ENCODE measurements at regions not wholly inside any gene's neighbourhood (a gene's known extent, or its start where the extent isn't known, plus 50 kb on each side); places are given as distances from the start of the nearest gene placed in this dataset.

DNA sequence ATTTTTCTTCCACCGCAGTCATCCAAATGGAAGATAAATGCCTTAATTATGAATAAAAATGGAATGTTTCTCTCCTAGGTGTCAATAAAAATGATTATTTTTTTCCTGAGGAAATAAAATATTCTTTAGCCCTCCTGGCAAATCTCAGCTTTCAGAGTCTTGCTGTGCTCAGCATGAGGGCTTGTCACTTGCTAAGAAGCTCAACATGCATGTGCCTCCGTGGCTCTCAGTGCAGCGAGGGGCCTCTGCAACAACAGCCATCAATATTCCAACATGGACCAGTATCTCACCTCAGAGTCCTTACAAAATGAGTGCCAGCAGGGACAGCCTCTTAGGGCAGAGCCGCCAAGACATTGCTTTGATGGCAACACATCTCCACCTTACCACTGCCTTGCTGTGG lies 159.5 kb upstream of the TMPO start:
- DNase-seq, result no peak

GRCh38 chr12:98358144-98358543 lies 157.2 kb upstream of the TMPO start:
- no peak for DNase-seq

DNA sequence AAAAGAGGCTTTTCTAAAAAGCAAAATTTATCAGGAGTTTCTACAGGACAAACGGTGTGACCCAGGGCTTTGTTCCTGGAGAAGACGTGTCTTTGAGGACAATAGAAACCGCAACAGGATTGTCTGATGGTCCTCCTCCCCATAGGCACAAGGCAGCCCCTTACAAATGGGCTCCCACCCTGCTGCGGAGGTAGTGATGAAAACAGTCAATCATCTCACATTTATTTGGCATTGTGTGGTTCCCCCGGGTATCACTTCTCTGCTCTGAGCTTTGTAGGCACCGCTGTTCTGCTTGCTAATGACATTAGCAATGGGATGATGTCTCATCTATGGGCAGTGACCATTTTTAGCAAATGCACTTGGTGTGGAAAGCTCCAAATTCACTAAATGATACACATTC lies 155.5 kb upstream of the TMPO start:
- no peak for DNase-seq

DNA sequence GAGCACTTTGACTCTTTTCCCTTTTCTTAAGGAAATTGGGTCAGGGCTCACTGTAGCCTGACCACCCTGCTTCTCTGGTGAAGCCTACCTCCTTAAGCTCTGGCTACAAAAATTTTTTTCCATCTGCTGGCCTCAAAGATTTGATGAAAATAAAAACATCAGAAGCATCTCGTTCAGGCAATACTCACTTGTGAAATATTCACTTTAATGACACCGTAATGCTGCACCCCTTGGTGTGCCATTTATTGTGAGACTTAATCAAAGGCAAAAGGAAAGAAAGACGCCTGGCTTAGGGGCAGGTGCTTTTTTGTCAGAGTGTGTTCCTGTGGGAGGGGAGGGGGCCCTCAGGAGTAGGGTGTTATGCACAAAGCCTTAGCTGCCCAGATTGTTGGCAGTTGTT lies 155.0 kb upstream of the TMPO start:
- no peak for DNase-seq

- DNase-seq, result no peak
Observed at GRCh38 chr12:98369581-98369980, 145.8 kb upstream of the TMPO start.

DNA sequence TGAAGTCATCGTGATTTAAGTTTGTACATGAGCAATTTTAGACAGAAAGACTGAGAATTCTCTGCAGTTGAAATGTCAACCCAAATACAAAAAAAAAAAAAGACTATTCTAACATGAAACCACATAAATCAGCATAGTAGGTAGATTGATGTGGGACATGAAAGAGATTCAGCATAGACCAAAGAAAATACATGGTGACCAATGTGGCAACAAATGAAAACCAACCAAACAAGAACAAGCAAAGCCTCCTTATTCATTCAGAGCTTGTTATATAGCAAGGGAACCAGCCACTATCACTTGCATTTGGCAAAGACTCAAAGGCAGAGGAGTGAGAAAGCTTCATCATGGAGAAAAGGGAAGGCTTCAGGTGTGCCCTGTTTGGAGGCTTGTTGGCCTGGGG lies 144.4 kb upstream of the TMPO start:
- DNase-seq, result no peak

DNA sequence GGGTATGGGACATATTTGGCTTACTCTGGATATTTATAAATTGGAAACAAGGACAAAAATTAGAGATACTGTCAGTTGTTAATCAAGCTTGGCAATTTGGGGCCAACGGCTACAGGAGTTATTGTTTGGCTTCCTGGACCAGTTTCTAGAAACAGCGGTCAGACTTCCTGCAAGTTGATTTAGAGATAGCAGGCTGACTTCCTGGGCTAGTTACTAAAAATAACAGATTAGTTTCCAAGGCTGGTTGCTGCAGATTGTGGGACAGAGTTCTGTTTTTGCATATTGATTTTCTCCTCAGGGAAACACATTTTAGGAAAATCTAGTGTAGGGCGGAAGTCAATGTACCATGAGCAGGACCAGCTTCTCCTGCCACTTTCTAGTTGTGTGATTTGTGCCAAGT lies 144.0 kb upstream of the TMPO start:
- no peak for DNase-seq

DNA sequence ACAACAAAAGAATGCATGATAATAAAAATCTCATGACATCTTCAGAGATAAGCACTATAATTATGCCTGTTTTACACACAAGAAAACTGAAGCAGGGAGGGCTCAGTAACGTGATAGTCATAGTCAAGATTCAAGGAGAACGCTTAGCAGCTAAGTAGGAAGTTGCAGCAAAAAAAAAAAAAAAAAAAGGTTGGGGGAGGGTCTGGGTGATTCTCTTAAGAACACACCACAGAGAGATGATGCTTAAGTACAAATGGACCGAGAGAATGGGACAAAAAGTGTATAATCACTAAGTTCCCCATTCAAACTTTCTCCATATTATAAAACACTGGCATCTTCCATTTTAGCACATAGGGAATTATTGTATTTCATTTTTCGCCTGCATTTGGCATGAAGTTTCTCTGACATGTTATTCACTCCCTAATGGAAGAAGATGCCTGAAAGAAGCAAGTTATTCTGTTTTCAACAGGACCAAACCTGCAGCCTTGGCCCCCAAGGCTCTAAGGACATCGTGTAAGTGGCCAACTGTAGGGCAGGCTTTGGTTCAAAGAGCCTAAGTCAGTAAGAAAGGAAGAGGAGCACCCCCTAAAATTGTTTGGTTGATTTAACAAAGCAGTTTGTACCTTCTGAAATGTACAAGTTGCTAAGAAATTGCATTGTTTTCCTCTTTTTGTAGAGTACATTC lies 142.9 kb upstream of the TMPO start:
- DNase-seq, result no peak

- DNase-seq, result peak; percentile 40 to 52
Observed at GRCh38 chr12:98373025-98373554, 142.3 kb upstream of the TMPO start.

GRCh38 chr12:98374007-98374406 lies 141.4 kb upstream of the TMPO start:
- no peak for DNase-seq

DNA sequence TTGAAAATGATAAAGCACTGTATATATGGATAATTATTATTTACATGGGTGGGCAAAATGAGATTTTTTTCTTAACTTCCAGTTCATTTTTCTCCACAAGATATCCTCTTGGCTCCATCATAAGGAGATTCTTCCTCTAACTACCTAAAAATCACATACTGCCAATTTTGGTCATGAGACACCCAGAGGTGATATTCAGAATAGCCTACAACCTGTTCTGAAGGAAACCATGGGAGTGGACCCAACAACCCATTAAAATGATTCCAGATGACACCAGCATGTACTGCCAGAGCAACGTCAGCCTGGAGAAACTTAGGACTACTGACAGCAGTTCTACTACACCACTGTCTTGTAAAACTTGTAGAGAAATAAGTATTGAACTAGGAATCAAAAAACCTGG lies 136.3 kb upstream of the TMPO start:
- no peak for DNase-seq

- DNase-seq, result no peak
Observed at GRCh38 chr12:98385641-98386040, 129.7 kb upstream of the TMPO start.

DNA sequence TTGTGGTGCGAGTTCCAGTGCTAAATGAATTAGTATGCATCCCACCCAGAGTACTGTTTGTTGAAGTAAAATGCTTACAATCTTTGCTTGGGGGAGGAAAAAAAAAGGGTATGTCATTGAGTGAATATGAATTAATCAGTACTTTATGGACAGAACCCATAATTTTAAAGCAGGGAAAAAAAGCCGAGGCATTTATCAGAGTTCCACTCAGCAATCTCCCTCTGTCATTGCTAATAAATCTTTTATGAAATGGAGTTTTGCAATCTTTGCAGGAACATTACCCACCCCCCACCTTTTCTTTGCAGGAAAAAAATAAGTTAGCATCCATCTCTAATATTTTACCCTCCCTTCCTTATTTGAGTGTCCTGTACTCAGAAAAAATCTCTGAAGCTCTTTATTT lies 127.9 kb upstream of the TMPO start:
- DNase-seq, result no peak

DNA sequence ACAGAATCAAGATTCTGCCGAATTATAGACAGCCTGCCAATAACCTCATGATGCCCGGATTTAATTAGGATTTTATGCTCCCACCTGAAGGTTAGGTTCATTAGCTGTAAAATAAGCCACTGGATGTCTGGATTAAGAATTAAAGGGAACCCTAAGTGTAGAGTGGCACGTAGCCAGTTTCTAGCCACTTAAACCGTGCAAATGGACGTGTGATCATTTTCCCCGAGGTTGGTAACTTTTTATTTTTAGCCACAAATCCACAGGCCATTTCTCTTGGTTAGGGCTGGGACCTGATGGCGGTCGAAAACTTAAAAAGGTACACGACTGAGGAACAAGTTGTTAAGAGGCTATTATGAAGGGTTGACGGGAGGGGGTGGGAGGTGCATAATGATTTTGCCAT lies 127.3 kb upstream of the TMPO start:
- DNase-seq, result peak in 1 of 2 experiments; percentile 44

- DNase-seq, result no peak
Observed at GRCh38 chr12:98389593-98389992, 125.8 kb upstream of the TMPO start.

- peak; percentile 76 to 96 for DNase-seq
Observed at GRCh38 chr12:98397323-98398105, 117.9 kb upstream of the TMPO start.

- DNase-seq, result no peak
Observed at GRCh38 chr12:98399532-98399931, 115.9 kb upstream of the TMPO start.

DNA sequence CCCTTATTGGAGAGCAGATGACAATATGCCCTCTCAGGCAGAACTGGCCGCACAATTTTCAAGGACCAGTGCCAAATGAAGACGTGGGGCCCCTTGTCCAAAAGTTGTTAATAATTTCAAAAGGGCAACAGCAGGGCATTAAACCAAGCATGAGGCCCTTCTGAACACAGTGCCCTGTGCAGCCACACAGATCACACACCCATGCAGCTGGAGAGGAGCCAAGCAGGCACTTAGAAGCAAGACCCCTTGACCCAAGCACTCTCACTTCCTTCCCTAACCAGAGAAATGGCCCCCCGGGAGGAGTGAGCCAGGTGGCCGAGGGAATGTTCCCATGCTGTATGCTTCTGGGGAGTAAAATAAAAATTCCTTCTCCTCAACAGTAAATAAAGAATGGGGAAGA lies 114.0 kb upstream of the TMPO start:
- DNase-seq, result peak in 1 of 2 experiments; percentile 20

DNA sequence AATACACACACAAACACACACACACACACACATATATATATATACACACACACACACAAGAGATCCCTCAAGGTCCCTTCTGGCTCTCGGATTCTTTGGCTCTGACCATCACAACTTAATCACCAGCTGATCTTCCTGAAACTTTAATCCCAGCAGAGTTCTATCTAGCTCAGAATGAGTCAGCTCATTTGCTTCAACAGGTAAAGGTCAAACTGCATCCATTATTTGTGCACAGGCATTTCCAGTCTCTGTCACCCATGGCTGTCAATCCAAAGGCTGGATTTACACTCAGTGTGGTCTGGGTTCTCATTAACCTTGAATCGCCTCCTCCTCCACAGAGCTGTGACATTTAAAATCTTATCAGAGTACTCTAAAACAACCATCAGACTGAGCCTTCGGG lies 113.3 kb upstream of the TMPO start:
- no peak for DNase-seq

- DNase-seq, result no peak
Observed at GRCh38 chr12:98402671-98403070, 112.7 kb upstream of the TMPO start.

GRCh38 chr12:98403385-98403784 lies 112.0 kb upstream of the TMPO start:
- DNase-seq, result no peak

- DNase-seq, result no peak
Observed at GRCh38 chr12:98403936-98404335, 111.5 kb upstream of the TMPO start.

DNA sequence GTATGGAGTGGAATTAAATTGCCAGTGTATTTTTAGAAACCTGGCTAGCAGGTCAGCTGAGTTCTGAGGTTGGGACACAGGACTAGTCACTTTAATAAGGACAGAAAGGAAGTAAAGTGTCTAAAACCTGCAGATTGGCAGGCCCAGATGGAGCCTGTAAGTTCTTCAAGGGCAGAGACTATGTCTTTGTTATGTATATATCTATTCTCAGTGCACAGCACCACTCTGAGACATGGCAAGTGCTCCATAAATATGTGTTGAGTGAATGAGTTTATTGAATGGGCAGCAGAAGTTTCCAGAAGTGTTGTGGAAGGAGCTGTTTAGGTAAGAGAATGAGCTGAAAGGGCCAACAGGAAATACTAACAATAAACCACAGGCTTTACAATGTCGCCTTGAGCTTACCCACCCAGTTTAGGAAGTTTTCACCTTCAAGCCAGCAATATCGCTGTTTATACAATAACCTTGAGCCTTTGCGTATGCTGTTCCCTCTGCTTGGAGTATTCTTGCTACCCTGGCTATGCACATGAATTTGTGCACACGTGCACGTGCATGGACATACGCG lies 109.5 kb upstream of the TMPO start:
- DNase-seq, result no peak

DNA sequence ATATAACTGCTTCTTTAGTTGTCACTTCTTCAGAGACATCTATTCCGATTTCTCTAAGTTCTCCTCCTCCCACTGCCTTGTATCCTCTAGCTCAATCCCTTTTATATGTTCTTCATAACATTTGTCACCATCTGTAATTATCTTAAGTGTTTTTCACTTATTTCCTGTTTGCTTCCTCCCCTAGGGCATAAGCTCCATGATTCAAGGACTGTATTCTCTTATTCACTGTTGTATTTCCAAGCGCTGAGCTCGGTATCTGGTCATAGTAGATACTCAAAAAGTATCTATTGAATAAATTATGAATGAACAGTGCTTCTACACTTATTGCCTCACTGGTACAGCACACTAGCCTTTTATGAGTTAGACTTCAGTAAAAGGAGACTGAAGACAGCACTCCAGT lies 109.0 kb upstream of the TMPO start:
- DNase-seq, result no peak

Measured in NCI-H187 (cell line).